Brain microvascular endothelial cell (primary cell): ENCODE measurements at regions not wholly inside any gene's neighbourhood (a gene's known extent, or its start where the extent isn't known, plus 50 kb on each side); places are given as distances from the start of the nearest gene placed in this dataset.

ENCODE experiments used
- DNase-seq: peaks from one replicate; pipeline ENCODE4 v3.0.0-alpha.2; 2020
- H3K27ac ChIP-seq: fragments of 250-450 bp; sonication (Bioruptor Pico); 2 replicates; pipeline ENCODE4 v1.5.1; 2020; ENCODE audit warnings: mild to moderate bottlenecking, moderate library complexity
- H3K27me3 ChIP-seq: fragments of 250-450 bp; sonication (Bioruptor Pico); replicated peaks from 2 replicates; pipeline ENCODE4 v1.5.1; 2020; ENCODE audit warnings: mild to moderate bottlenecking
- H3K36me3 ChIP-seq: fragments of 250-450 bp; sonication (Bioruptor Pico); replicated peaks from 2 replicates; pipeline ENCODE4 v1.5.1; 2020; ENCODE audit warnings: mild to moderate bottlenecking
- H3K4me3 ChIP-seq: 2 replicates; pipeline ENCODE4 v1.5.1; 2011; ENCODE audit warnings: low read depth, mild to moderate bottlenecking, control low read depth, low read length, moderate library complexity
- CTCF ChIP-seq: IDR thresholded peaks from 2 replicates; pipeline ENCODE4 v1.5.1; 2011; ENCODE audit warnings: low read depth, mild to moderate bottlenecking, moderate library complexity, low read length, control low read depth, inconsistent platforms; ENCODE audit errors: missing control alignments
- in situ Hi-C: cut with HindIII; loops from 2 replicates; pipeline ENCODE4 v1.10.0; 2017; ENCODE audit warnings: low sequenced_read_pairs, low pct_ligation_motif_present

DNA sequence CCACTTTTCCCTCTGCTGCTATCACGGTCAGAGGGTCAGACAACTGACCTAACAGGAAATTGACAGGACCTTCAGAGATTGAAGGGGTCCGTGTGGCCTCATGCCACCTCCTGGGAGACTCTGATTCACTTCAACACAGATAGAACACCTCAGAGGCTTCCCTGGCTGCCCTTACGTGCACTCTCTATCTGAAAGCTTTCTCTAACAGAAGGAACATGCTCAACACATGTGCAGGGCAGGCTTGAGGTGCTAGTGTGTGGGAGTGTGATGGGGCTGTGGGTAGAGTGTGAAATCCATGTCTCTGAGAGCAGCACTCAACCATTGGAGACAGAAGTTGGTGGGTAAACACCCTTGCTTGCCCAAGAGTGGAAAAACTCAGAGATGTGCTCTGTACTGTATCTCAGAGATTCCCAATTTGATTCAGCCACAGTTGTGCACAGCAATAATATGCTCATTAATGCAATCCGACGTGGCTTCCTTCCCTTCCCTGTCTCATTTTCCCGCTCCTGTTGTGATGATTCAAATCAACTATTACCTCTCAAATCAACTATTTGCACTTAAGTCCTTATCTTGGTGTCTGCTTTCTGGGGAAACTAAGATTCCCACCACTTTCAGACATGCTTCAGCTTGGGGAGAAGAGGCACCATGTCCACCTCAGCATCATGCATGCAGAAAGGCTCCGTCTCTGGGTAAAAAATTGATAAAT, 62.0 kb upstream of the MAGEB2 start:
- Histone ChIP-seq H3K27me3 (no peaks in the 10 kb centered on the region), H3K36me3 (no peaks in the 10 kb centered on the region), H3K27ac (no peak overlapping the region), H3K4me3 (no peak overlapping the region)
- no peak for TF ChIP-seq CTCF
- no peak for DNase-seq
- in situ Hi-C loops: no loop called here

DNA sequence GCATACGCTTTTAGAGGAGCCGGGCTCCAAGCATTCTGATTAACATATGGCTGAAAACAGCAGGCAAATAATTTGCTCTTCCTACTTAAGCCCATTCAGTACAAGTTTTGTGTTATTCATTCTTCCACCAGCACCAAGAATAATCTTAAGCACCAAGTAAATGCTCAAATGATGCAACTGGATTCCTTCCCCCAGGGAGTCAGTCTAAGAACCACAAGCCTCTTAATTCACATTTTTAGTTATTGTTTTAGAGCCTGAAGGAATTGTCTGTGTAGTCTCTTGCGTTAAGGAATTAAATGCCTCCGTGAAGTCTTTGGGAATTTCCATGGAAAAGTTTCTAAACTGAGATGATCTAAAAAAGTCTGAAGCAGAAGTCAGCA, 61.5 kb upstream of the MAGEB2 start:
- no peak for TF ChIP-seq CTCF
- DNase-seq: no peak
- Histone ChIP-seq H3K4me3 (no peak overlapping the region), H3K27ac (no peak overlapping the region), H3K27me3 (no peaks in the 10 kb centered on the region), H3K36me3 (no peaks in the 10 kb centered on the region)
- in situ Hi-C loops: no loop called here

- H3K27me3 ChIP-seq: no peaks in the 10 kb centered on the region
- no peak overlapping the region for H3K27ac ChIP-seq
- H3K36me3 ChIP-seq: no peaks in the 10 kb centered on the region
- DNase-seq: no peak
- no peak overlapping the region for H3K4me3 ChIP-seq
- TF ChIP-seq CTCF: no peak
- in situ Hi-C loops: no loop called here
Measured at GRCh38 chrX:30156009-30156408, 59.4 kb upstream of the MAGEB2 start.

DNA sequence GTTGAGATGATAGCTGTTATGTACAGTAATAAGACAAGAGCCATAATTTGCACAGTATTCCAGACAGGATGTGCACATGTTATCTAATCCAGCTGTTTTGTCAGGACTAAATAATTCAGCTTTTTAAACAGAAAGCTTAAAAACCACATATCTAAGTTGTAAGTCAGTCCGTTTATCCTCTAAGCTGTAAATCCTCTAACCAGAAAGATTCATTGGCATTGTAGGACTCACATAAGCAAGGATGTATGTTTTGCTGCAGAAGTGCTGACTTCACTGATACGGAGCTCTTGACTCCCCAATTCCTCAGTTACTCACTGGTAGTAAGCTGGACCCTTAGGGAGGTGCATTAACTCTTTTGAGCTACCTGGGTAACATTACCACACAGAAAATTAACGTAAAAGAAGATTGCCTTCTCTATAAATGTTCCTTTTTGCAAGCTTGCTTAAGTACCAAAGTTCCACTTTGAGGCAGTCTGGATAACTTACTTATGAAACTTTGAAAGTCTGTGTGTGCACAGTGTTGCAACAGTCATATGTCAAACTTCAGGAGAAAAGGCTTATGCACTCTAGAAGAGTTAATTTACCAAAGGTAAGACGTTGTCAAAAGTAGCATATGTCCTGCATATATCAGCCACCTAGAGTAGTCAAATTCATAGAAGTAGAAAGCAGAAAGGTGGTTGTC, 58.3 kb upstream of the MAGEB2 start:
- in situ Hi-C loops: no loop called here
- no peak for TF ChIP-seq CTCF
- no peak for DNase-seq
- Histone ChIP-seq H3K36me3 (no peaks in the 10 kb centered on the region), H3K27ac (no peak overlapping the region), H3K4me3 (no peak overlapping the region), H3K27me3 (no peaks in the 10 kb centered on the region)

- TF ChIP-seq CTCF: no peak
- Histone ChIP-seq H3K4me3 (no peak overlapping the region), H3K36me3 (no peaks in the 10 kb centered on the region), H3K27me3 (no peaks in the 10 kb centered on the region), H3K27ac (no peak overlapping the region)
- in situ Hi-C loops: no loop called here
- no peak for DNase-seq
Measured at GRCh38 chrX:30161043-30161442, 54.3 kb upstream of the MAGEB2 start.
